ENCODE measurements at regions not wholly inside any gene's neighbourhood (a gene's known extent, or its start where the extent isn't known, plus 50 kb on each side); places are given as distances from the start of the nearest gene placed in this dataset.

- TF ChIP-seq CTCF (IDR thresholded peaks at IDR 0.05; ENCODE audit: low read depth, low read length) = no peak
- no peak for DNase-seq (ENCODE audit: extremely low read depth, low read depth)
Observed at GRCh38 chr5:125560476-125561225, 814.2 kb upstream of the ZNF608 start.

GRCh38 chr5:125564317-125564975, 818.0 kb upstream of the ZNF608 start:
- no peak for DNase-seq (ENCODE audit: extremely low read depth, low read depth)
- no peak for TF ChIP-seq CTCF (IDR thresholded peaks at IDR 0.05; ENCODE audit: low read depth, low read length)

DNA sequence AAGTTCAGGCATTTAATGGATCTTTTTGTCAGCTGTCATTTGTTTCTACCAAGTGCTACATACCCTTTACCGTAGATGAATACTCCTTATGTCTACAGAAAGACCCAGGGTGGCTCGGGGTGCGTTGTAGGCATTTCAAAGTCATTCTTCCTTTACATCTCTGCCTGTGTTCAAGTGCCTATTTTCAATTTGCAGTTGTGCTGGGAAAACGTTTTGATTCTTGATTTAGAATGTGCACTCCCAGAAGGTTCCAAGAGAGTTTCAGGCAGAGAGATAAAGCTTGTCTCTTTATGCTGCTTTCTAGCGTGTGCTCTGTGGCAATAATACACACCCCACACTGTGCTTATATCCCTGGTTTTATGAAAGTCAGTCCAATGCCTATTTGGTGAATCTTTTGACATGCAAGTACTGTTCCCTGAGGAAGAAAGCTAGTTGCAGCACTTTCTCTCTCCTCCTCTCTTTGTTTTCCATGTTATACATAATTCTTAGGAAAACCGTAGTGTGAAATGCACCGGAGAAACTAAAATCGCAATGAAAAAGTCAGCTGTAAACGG, 828.1 kb upstream of the ZNF608 start:
- DNase-seq (ENCODE audit: extremely low read depth, low read depth) = no peak
- TF ChIP-seq CTCF (IDR thresholded peaks at IDR 0.05; ENCODE audit: low read depth, low read length) = no peak

GRCh38 chr5:125575171-125575890, 828.9 kb upstream of the ZNF608 start:
- DNase-seq (ENCODE audit: extremely low read depth, low read depth) = no peak
- TF ChIP-seq CTCF (IDR thresholded peaks at IDR 0.05; ENCODE audit: low read depth, low read length) = no peak

DNA sequence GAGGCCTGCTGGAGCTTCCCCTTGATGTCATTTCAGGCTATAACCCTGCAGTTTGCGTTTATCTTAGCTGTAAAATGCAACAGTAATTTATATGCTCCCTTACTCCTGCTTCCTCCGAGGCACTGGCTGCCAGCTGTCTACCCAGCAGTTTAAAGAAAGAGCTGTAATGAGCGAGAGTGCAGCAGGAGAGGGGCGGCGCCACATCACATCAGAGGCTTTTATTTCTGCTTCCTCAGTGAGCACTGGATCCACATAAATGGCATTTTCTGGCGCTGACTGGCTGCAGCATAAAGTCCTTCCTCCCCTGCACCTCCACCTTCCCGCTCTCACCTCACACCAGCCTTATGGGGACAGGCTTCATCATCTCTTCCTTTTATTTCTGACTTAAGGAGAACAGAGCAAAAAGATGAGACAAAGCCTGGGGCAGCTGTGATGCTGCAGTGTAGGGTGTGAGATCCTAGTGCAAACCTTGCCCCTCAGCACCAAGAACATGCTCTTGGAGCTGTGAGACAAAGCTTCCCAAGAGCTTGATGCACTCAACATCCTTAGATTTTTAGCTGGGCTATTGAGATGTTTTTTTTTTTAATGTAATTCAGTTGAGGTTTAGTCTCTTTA, 829.6 kb upstream of the ZNF608 start:
- no peak for TF ChIP-seq CTCF (IDR thresholded peaks at IDR 0.05; ENCODE audit: low read depth, low read length)
- DNase-seq (ENCODE audit: extremely low read depth, low read depth) = no peak

DNA sequence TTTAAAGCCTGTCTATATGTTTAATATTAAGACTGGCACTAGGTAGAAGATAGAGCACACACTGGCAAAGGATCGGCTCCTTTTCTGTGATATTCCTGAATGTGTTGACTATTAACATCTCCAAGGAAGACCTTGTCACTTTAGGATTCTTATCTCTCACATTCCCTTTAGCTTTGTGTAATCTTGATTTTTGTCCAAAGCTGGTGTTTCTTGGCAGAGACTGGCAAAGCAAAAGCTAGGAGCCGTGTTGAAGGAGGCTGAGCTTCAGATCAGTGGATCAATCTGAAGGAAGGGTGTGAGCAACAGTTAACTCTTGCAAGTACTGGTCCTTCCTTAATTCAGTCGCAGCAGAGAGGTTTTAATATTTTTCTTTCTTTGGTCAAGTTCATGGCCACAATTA, 830.4 kb upstream of the ZNF608 start:
- no peak for TF ChIP-seq CTCF (IDR thresholded peaks at IDR 0.05; ENCODE audit: low read depth, low read length)
- no peak for DNase-seq (ENCODE audit: extremely low read depth, low read depth)

Data from AG09319 (cell line).